EL (cell line): ENCODE measurements at regions not wholly inside any gene's neighbourhood (a gene's known extent, or its start where the extent isn't known, plus 50 kb on each side); places are given as distances from the start of the nearest gene placed in this dataset.
"Not testable (repeated sequence)": the region's sequence is repeated elsewhere in the genome, so short reads cannot be mapped to it uniquely, and the experiment has no call there.

Experiments used
- DNase-seq: peaks from one replicate; pipeline ENCODE4 v3.0.0-alpha.2; 2016

DNA sequence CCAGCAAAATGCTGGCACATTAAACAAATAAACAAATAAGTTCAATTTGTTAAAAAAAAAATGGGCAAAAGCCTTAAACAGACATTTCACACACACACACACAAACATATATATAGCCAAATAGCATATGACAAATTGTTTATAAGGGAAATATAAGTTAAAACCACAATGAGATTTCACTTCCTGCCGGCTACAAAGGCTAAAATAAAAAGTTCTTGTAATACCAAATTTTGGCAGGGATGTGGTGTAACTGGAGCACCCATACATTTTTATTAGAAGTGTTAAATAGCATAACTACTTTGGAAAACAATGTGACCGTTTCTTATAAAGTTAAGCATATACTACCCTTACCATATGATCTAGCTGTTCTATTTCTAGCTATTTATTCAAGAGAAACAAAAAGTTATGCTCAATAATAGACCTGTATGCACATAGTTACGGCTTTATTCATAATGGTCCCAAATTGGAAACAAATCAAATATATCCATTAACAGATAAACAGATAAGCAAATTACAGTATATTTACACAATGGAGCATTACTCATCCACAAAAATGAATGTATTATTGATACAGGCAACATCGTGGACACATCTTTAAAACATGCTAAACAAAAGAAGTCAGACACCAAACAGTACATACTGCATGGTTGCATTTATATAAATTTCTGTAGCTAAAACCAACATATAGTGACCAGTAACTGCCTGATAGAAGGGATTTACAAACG, 93.9 kb downstream of the EOMES start:
- peak; percentile 36 for DNase-seq

DNA sequence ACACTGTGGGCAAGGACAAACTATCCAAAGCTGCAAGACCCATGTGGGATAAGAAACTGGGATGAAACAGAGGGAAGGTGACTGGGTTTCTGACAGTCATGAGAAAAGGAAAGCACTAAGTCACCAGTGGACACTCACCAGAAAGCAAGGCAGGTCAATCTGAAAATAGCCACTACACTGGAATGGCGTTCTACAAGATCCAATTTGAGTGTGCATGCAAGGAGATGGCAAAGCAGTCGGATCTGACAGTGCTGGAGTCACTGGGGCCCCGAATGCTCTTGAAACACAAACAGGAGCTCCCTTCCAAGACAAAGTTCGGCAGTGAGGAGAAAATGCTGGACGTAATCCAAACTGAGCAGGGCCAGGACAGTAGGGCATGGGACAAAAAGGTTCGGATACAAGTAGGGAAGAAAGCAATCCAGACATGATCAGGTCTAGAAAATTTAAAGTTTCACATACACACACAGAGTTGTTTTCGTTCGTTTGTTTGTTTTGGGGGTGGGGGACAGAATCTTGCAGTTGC, 95.5 kb downstream of the EOMES start:
- DNase-seq: no peak

DNA sequence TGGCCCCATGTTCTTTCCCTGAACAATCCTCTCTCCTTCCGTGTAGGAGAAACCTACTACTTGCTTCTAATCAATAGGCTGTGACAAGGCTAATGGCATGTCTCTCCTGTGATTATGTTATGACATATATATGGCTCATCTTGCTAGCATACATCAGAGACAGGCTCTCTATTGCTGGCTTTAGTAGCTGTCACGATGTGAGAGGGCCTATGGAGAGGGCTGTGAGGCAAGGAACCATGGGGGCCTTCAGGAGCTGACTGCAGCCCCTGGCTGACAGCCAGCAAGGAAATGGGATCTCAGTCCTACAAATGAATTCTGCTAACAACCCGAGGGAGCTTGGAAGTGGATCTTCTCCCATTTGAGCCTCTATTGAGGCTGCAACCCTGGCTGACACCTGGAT, 96.3 kb downstream of the EOMES start:
- DNase-seq: no peak

DNA sequence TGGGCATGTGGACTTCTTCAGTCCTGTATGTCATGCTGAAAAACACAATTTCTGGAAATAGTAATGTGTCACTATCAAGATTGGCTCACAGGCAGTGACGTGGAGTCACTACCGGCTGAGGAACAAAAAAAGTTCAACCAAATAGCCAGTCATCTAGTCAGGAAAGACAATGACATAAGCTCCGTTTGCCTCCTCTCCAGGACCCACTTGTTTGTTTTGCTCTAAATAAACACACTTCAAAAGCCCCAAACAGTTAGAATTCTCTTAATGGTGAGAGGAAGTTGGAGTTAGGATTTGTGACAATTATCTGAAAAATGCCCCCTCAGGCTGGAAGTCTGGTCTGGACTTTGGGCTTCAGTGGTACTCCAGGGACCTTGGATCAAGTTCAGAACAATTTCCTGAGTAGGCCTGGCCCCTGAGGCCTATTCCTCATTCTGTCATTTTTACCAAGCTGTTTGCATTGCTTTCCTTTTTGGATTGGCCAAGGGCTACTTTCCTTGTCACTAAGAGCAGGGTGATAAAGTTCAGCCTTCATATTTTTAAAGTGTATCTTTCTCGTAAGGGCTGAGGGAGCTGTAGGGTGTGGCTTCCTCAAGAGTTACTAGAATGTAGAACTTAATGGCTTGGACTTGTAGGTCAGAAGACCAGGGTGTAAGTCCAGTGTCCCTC, 98.9 kb downstream of the EOMES start:
- DNase-seq: peak; percentile 58

DNA sequence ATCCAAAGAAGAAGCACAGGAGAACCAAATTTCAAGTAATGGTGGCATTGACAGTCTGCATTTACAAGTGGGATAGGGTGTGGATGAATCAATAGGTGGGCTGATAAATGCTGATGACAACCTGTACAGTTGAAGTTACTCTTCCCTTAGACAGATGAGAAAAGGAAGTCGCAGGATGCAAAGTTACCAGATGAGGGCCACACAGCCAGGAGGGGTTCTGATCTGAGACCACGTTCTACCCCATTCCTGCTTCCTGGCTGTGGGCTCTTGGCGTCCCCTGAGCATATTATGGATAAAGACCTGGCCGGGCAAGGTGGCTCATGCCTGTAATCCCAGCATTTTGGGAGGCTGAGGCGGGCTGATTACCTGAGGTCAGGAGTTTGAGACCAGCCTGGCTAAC, 104.6 kb downstream of the EOMES start:
- no peak for DNase-seq

DNA sequence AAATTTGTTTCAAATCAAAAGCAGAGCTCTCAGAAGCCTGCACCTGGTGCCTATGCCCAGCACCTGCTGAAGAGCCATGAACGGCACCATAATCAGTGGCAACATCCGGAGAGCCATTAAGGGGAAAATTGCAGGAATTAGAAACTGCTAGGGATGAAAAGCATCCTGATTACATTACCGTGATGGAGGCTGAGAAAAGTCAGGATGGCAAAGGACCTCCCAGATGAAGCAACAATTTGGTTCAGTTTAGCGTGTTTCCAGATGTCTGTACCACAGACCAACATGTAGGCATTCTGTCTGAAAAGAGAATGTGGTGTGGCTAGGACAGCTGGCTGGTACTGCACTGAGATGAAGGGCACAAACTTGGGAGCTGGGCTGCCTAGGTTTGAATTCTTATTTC, 106.1 kb downstream of the EOMES start:
- no peak for DNase-seq

DNA sequence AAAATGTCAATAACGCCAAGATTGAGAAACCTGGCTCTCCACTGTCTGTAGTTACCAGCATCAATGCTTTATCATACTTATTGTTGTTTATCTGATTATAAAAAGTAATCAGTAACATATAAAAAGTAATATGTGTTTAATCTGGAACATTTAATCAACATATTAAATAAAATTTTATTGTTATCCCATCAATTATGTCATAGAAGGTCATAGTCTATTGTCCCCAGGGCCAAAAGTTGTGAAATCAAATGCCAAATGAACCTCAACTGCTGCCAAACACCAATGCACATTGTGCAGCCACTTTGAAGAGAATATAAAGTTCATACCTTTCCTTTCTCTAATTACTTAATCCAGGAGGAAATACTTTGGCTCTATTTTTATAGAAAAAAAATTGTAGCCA, 106.6 kb downstream of the EOMES start:
- DNase-seq: no peak

DNA sequence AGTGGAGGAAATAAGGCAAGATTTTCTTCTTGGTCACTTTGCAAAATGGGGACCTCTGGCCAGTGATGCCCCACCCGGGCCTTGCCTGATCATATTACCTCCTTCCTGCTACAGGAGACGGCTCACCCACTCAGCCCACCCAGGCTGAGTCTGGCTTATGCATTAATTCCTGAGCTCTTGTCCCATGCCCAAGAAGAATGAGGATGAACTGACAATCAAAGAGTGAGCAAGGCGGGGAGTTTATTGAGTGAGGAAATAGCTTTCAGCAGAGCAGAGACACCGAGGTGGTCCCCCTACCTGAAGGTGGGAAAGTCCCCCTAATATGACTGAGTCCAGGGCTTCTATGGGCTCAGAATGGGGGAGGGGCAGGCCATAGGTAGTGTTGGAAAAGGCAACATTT, 107.5 kb downstream of the EOMES start:
- no peak for DNase-seq

DNA sequence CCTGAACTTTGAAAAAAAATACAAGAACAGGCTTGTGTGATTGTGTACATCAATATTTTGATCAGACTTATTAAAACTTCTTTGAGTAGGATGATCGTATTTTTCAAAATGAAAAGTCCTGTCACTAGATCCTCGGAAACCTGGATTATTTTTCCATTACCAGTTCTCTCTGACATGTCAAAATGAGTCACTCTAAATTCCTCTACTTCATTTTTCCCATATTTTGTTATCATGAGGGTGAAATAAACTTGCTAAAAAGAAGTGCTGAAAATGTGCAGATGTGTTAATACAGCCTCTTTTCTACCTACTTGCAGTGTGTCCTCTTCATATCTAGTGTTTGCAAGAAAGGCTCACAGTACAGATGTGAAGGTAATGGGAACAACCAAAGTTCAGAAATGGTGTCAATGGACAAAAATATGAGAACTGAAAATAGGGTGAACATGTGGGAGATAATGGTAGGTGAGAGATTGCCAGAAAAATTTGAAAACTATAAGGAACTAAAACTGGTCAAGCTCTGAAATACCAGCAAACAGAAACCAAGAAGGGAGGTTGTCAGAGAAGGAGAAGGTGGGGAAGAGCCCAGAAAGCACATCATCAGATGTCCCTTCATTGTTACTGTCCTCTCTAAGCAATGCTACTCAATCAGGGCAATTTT, 108.2 kb downstream of the EOMES start:
- peak; percentile 46 for DNase-seq

DNA sequence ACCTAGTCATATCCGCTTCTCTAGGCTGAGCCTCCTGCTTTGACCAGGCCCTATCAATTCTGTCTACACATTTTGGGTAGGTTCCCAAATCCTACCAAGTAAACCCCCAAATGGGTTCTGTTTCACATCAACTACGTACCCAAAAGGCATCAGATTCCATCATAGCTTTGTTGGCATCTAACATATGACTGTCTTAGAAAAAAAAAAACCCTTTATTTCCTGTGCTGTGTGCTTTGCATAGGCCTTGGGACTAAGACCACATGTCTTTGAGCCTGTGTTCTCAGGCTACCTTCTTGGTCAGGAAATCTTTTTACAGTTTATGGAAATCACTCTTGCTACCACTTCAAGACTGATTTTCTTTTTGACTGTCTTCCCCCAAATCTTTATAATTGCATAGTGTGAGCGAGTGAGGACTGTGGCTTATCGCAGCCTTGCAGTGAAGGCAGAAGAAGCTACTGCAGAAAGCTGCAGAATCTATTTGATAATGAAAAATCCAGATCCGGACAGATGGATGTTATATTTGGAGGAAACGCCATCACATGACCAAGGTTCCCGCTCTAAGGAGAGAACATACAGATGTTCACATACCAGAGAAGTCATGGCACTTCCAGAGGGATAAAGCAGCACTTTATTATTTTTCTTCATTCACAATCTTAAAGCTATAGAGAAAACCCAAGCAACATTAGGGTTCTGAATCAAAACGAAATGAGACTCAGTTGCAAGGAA, 111.2 kb downstream of the EOMES start:
- DNase-seq: no peak

DNA sequence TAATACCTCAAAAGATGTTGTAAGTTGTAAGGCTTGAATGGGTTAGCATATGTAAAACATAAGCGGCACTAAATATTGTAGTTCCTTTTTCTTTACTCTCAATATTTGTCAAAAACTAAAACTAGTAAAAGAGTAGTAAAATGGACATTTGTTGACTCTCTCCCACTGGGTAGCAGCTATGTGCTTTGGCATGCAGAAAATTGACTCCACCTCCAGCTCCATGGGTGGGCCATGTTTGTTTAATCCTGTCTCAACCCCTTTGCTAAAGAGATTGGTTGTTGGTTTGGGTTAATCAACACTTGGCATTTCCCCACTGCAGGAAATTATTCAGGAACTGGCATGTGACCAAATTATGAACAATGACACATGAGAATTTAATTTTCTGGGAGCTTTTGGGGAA, 114.8 kb downstream of the EOMES start:
- DNase-seq: peak; percentile 45

DNA sequence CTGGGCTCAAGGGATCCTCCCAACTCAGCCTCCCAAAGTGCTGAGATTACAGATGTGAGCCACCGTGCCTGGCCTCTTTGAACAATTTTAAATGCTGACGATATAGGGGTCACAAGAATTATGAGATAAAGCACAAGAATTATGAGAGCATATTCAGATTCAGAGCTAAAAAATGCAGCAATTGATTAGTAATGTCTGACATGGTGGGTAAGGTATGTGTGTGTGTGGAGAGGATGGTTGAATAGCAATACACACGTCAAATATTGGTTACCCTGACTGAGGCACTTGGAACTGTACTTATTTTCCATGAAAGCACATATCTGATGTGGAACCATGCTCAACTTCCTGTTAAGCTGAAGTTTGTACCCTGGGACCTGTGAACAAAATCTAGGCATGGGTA, 115.6 kb downstream of the EOMES start:
- DNase-seq: peak; percentile 47

DNA sequence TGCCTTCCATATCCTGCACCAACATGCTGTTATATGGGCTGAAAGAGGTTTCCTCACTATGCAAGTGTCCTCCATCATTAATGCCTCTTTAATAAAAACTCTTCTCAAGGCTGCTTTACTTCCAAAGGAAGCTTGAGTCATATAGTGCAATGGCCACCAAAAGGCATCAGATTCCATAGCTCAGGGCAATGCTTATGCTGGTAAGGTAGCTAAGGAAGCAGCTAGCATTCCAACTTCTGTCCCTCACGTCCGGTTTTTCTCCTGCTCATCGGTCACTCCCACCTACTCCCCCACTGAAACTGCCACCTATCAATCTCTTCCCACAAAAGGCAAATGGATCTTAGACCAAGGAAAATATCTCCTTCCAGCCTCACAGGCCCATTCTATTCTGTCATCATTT, 117.1 kb upstream of the SLC4A7 start:
- DNase-seq: not testable (repeated sequence)

DNA sequence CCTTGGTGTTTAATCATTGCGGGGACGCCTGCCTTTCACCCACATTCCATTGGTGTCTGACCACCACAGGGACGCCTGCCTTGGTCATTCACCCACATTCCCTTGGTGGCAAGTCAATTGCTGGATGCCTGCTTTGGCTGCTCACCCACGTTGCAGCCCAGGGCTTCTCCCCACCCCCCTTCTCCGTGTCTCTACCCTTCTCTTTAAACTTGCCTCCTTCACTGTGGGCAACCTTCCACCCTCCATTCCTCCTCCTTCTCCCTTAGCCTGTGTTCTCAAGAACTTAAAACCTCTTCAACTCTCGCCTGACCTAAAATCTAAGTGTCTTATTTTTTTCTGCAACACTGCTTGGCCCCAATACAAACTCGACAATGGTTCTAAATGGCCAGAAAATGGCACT, 115.6 kb upstream of the SLC4A7 start:
- not testable (repeated sequence) for DNase-seq

DNA sequence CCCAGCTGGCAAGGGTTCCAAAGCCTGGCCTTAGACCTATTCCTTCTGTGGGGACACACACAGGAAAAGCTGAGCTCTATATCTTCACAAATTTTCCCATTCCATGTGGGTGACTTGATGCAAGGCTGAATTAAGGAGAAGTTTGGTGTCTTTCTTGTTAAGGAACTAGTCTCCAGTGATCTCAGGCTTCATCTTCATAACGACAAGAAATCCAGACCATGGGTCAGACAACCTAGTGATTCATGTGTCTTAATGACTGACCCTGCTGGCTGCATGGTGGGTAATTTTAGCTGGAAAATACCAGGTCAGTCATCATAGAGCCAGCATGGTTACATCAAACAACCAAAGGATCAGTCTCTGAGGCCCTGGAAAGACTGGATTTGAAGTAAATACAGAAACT, 112.7 kb upstream of the SLC4A7 start:
- DNase-seq: peak; percentile 29

DNA sequence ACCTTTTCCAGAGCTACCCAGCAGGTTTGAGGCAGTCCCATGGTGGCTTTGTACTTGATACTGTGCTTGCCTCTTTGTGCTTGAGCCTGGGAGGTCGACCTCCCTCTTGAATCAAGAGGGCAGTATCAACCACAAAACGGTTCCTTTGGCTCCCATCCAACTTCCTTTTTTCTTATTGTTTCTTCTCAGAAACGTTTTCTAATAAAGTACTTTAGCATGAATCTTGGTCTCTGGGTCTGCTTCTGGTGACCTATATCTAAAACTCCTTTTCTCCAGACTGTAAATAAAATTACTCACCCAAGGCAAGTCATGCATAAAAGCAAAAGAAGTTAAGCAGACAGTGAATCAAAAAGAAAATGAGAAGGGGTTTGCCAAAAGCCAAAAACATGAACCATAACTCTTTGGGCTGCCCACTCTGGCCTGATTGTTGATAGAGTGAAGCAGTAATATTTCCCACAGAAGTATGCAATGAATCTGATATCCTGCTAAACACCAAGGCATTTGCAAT, 112.2 kb upstream of the SLC4A7 start:
- DNase-seq: peak; percentile 25

DNA sequence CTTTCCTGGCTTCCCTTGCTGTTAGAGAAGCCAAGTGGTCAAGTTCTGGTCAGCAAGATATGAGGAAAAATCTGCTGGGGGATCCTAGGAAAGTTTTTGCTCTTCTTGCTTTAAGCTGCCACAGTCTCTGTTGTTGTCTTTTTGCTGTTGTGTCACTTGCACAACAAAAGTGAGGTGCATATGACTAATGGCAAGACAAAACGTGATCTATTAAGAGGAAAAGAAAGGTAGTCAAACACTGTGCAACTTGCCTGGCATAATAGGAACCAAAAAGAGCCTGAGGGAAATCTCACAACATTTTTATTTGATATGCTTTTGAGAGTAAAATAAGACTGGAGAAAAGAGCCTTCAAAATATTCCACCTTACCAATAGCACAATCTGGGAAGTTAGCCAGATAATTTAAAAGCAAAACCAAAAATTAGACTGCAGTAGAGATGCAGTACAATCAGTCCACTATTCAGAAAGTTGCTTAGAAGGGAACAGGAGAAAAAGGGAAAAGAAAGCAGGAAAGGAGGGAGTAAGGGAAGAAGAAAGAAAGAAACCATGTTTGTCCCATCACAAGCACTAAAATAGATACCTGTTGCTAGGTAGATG, 110.0 kb upstream of the SLC4A7 start:
- DNase-seq: no peak

DNA sequence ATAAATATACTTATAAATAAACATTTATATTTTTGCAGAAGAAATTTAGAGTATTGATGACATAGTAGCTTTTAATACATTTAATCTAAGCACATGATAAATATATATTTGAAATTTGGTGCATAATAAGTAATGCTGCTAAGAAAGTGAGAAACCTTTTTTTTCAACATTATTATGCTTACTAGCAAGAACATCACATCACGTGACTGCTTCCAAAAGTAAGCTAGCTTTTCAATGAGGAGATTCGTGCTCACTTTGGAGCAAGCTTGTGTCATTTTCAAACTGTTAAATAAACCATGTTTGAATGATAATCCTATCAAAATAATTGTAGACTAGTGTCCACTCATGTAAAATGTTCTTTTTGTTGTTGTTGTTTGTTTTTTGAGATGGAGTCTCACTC, 109.0 kb upstream of the SLC4A7 start:
- no peak for DNase-seq

DNA sequence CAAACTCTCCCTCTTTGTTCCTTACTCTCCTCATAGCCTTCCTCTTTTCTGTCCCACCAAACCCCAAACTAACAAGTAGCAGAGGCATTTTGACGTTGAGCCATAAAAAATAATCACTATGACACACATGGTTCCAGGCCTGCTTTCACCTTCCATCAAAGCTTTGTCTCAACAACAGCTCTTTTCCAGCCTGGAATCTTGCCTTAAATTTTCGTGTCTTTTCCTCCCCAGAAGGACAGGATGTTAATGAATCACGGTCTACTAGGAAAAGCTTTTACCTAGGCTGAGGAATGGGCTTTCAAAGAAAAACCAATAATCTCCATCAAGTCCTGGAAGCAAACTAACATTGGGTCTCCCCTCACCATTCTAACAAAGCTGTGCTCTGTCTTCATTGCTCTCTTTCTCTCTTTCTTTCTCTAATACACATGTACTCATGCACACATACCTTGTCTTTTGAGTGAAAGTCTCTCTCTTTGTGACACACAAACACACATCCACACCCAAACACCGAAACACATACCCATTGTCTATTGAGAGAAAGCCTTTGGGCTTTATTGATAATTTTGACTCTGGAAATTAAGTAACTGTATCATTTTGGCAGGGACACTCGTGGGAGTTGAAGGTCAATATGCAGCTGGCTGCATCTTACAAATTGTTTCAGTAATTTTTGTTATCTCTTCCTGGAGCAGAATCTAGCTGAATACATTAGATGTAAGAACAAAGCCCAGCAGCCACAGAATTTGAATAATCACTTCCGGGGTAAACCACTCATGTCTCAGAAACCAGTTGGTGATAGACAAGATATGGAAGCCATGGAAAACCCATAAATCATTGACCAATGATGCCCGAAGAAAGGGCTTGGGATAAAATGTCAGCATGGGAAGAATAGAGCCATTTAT, 107.4 kb upstream of the SLC4A7 start:
- DNase-seq: no peak

DNA sequence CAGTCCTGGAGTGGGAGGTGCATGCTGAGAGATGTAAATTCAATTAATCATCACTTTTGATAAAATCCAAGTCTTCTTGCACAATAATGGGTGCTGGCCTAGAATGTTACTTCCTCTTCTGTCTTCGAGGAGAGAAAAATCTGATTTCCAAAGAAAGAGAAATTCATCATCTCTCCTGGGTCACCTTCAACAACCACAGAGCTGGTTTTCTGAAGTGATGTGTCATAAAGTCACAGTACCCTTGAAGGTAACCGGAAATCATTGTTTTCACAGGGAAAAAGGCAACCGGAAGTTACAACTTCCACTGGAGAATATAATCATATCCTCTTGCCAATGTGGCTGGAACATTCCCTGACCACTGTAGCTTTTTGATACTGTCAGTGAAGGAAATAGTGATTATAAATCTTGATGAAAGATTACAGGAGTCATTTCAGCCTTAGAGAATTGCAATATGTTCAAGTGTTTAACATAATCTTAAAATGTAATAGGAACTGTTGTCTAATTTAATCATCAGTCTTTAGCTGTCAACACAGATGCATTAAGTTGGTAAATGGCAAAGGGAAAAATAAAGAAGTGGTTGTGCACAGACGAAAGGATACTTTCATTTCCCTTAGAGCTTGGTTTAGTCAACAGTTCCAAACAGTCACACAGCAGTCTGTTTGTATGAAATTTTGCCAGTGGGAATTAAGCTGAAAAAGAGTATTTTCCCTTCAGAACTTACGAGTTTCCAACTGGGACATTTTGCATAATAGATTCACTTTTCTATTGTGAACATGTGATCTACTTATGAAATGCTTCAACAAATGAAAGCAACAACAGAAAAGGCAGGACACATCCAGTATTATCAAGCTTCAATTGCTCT, 106.5 kb upstream of the SLC4A7 start:
- peak; percentile 67 for DNase-seq

DNA sequence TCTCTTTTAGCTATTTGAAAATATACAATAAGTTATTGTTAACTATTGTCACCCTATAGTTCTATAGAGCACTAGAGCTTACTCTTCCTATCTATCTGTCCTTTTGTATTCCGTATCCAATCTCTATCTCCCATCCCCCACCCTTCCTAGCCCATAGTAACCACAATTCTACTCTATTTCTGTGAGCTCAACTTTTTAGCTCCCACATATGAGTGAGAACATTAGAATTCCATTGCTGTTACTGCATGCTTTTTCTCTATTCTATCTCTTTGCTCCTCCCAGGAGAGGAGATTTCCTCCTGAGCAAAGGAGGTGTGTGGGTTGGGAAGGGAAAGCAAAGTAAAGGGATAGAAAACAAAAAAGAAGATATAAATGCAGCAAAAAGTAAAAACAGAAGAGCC, 105.6 kb upstream of the SLC4A7 start:
- peak; percentile 50 for DNase-seq
